Frontal cortex (tissue), 3 donors: ENCODE measurements at regions not wholly inside any gene's neighbourhood (a gene's known extent, or its start where the extent isn't known, plus 50 kb on each side); places are given as distances from the start of the nearest gene placed in this dataset.

Experiments used
- DNase-seq, 2 donors: peaks; one replicate each; pipeline ENCODE4 v3.0.0; 2012; ENCODE audit warnings: low spot score in 2 of 2
- FAIRE-seq: peaks from 2 replicates; lab custom pipeline; 2012; peaks lifted over from hg19 to GRCh38; lab: Jason Lieb, UNC
- donor health status: control.
- donor health status: control.
- donor health status: control.

DNA sequence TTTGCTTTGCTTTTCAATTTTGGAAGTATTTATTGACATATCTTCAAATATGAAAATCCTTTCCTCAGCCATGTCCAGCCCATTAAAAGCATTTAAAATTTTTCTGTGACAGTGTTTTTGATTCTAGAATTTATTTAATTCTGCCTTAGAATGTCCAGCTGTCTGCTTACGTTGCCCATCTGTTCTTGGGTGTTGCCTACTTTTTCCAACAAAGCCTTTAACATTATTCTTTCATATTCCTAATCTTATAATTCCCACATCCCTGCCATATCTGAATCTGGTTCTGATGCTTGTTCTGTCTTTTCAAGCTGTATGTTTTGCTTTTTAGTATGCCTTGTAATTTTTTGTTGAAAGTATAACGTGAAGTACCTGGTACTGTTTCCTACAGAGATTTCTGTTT is 204.7 kb upstream of the VSTM2A start:
- FAIRE-seq = no peak

DNA sequence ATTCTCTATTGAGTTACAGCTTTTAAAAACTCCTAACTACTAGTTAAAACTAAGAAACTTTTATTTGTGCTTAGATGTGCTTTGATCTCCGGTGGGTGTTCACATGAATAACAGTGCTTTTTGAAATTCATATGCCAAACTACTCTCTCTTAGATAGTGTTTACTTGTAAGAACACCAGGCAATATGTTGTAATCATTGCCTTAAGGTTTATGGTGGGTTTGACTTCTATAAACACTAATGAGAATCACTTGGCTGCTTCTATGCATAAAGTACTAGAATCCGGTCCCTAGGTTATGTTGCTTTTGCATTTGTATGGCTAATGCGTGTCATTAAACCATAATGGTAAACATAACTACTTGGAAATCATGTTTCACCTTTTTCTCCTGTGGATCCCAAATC is 203.9 kb upstream of the VSTM2A start:
- no peak for DNase-seq
- FAIRE-seq = no peak

More for the DNA sequence above, 204.7 kb upstream of the VSTM2A start:
- DNase-seq = no peak

DNA sequence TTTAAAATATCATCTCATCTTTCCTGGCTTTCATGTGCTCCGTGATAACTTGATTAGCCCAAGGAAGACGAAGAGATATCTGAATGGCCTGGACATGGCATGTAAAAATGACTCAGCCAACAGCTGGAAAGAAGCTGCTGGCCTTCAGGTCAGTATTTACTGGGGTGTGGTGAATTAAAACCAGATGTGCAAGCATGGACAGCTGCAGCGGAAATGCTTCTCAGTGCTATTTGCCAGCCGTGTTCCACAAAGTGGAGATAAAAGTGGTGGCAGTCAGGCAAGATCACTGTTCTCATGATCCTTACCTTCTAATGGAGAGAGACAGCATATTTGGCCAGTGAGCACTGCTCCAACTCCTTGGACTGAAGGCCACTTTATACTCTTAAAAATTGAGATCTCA is 203.1 kb upstream of the VSTM2A start:
- no peak for FAIRE-seq
- no peak for DNase-seq

DNA sequence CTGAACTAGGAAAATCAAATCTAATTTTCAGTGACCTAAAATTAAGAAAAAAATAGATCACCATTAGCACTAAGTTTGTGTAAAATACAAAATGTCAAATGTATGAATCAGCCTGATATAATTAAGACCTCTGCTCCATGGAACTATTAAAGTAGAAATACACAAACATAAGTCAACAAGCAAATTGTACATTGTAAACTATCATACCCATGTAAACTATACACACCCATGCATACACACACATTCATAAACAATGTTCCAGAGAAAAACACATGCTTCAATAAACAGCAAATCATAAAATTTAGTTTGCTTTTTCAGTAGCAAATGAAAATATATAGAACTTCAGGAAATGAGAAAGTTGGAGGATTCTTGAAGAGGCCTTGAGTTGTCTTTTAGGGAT is 199.7 kb upstream of the VSTM2A start:
- FAIRE-seq = no peak

DNA sequence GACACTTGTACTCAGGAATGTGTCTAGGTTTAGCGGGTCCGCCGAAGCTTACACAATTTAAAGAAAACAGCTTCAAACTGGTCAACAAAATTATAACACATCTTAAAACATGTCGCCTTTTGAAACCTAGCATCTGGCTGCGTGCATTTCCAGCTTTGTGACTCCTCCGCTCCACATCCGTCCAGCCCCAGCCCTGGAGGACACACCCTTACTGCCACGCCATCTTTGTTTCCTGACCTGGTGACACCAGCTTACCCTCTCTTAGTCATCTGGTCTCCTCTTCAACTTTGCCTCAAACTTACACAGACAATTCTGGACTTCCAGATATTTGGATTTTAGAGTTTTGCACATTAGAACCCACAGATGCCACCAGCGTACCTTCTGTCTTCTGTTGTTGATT is 198.7 kb upstream of the VSTM2A start:
- DNase-seq = no peak
- no peak for FAIRE-seq

More for the DNA sequence above, 199.7 kb upstream of the VSTM2A start:
- no peak for DNase-seq

DNA sequence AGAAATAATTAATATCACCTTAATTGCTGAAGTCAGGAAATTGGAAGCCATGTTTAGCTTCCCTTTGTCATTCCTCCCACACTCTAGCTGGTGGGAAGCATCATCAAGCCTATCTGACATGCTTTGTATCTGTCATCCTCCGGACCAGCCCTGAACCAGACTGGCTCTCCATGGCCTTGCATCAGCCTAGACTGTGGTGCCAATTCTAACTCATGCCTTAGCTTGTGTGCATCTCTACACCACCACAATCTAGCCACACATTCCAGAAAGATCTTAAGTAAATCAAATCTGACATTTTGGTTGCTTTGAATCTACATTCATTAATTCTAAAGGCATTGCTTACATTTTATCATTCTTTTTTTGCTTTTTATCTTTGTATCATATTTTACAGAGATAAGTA is 196.4 kb upstream of the VSTM2A start:
- FAIRE-seq = no peak

DNA sequence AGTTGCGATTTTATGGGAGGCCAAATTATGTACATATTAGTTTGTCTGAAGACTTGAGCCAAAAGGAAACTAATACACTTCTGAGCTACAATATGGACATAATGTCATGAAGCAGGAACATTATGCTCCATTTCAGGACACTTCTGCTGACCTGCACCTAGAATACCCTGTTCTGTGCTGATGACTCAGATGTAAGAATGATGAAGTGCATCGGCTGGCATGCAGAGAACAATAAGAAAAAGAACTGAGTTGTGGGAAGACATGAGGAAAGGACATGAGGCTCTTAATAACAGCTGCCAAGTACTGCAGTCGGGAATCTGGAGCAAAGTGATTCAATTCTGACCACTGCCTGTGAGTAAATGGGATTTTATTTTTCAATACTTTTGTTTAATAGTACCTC is 192.9 kb upstream of the VSTM2A start:
- FAIRE-seq (no peak), DNase-seq (no peak)

More for the DNA sequence above, 196.4 kb upstream of the VSTM2A start:
- no peak for DNase-seq

DNA sequence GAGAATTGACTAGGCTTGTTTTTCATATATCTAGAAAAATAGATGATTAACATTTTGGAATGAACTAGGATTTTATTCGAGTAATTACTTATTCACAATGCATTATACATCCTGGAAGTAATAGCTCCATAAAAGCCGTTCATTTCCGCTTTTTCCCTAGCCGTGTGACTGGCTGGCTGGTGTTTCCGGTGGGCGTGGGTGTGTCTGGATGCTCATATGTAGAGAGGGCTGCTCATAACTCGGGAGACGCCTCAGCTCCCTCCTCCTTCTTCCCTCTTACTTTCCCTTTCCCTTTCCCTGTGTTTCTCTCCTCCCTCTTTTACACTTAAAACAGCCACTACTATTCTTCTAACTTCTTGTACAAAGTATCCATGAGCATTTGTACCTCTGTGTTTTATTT is 187.7 kb upstream of the VSTM2A start:
- DNase-seq = no peak
- FAIRE-seq = no peak

DNA sequence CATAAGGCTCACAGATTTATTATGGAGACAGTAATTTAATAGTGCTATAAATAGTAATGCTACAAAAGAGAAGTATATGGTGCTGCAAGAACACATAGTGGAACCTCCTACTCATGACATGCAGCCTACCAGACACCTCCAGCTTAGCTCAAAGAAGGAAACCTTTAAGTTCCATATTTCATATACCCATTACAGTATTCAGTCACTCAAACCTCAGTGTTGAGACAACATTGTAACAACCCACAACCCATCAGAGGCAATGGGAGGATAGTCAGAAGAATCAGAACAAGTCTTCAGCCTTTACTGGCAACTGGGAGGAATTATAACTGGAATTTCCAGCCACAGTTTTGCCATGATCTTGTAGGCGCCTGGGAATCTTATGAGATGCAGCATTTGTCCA is 186.3 kb upstream of the VSTM2A start:
- no peak for FAIRE-seq
- DNase-seq = no peak

DNA sequence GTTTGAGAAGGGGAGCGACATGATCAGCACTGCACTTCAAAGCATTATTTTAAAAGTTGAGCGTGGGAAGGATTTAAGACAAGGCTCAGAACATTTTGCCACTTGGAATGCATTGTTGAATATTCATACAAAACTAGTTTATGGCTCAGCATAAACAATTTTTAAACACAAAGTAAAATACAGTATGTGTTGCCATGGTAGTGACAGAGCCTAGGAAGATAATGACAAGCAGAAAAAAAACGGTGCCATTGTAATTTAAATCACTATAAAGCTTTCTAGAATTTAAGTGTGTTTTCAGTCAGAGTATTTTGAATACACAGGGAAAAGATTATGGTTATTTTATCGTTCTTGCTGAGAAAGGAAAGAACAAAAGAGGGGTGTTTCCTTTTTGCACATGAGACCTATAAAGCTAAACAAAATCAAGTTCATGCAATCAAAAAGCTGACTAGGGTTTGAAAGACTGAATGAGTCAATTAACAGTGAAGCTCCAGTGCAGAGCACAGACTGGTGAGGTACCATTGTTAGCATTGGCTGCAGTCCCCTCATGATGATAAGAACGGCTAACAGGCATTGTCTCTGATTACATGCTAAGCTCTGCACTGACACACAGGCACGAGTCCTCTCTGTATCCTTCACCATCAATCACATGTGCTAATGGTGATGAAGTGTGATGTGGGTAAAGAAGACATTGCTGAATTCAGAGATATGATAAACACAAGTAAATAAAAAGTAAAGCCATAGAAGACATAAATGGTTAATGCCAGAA is 181.9 kb upstream of the VSTM2A start:
- no peak for FAIRE-seq
- no peak for DNase-seq

DNA sequence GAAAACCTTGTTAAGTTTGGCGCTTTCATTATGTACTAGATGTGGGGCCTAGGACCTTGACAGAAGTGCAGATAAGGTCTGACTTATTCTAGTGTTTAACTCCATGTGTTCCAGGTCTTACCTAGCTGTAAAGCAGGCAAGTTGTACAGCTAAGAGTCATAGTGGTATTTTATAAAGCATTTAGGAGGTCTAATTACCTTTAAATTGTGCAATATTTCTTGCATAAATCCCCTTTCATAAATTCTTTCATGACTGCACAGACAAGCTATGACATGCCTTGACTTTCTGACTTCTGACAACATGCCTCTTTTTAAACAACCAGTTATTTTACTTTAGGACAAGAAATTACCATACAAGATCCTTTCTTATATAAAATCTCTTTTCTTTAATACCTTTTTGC is 151.6 kb upstream of the VSTM2A start:
- no peak for FAIRE-seq
- DNase-seq = no peak

DNA sequence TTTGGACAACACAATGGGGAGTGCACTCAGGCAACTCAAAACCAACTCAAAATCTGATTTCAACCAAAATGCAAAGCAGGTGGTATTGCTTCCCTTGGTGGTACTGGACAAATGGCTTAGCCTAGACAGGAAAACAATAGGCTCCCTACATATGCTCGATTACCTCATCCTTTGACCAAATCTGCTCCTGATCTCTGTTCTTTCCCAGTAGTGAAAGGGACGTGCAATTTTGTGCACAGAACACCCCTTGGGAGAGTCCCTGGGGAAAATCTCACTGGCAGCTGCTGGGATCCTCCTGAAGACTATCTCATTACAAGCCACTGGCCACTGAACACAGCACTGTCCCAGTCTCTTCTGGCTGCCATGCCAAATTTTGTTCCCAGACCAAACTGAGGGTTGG is 149.2 kb upstream of the VSTM2A start:
- no peak for FAIRE-seq
- DNase-seq = no peak

DNA sequence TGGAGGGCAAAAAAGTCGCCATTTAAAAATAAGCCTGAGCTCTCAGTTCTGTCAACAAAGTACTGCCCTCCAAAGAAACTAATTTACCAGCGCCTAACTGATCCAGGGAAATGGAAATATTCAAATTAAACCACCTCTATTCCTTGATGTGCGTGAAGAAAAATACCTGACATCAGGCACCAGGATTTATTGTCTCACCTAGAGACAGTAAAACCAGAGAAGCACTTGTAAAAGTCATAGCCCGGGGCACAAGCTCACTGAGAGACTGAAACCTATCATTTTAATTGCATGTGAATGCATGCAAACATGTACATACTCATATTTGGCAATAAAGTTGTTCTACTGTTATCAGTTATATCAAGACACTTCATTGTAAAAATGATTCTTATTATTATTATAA is 147.3 kb upstream of the VSTM2A start:
- DNase-seq (no peak), FAIRE-seq (no peak)

DNA sequence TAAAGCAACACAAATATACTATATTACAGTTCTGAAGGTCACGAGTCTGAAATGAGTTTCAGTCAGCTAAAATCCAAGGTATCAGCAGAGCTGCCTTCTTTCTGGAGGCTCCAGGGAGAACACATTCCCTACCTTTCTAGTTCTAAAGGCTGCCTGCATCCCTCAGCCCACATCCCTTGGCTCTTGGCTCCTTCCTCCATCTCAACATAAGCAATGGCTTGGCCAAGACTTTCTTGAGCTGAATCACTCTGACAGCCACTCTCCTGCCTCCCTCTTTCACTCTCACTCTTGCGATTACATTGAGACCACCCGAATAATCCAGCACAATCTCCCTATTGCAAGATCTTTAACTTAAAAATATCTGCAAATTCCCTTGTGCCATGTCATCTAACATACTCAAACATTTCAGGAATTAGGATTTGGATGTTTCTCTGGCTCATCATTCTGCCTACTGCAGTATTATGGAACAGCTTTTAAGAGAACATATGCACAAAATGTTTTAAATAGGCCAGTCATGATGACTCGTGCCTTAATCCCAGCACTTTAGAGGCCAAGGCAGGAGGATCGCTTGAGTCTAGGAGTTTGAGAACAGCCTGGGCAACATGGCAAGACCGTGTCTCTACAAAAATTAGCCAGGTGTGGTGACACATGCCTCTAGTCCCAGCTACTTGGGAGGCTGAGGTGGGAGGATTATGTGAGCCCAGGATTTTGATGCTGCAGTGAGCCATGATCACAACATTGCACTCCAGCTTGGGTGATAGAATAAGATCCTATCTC is 144.2 kb upstream of the VSTM2A start:
- no peak for FAIRE-seq
- DNase-seq = no peak

DNA sequence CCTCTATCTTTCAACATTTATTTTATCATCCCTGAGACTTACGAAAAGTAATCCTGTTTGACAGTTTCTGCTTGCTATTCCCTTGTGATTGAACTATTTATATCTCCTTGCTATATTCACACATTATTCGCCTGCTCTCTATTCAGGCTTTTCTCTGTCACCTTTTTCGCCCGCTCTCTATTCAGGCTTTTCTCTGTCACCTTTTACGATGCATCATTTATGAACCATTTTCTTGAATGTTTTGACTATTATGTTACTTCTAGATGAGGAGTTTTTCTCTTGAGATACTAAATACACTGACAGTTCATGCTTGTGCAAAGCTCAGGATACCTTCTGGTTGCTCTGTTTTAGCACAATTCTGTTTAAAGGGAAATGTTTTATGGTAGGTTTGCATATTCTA is 143.3 kb upstream of the VSTM2A start:
- no peak for FAIRE-seq
- no peak for DNase-seq

DNA sequence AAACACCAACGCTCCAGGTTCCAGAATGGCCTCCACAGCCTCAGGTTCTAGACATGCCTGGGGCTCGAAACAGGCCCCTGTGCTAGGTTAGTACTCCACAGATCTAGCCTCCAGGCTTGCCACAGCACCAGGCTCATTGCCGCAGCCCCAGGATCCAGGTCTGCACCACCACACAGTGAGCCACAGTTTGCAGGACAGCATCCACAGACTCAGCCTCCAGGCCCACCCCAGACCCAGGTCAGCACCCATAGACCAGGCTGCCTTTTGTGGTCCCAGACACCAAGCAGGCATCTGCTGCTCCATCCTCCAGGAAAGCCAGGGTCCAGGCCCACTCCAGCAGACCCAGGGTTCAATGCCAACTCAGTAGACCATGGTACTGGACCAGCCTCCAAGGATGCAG is 132.3 kb upstream of the VSTM2A start:
- DNase-seq = no peak
- no peak for FAIRE-seq

DNA sequence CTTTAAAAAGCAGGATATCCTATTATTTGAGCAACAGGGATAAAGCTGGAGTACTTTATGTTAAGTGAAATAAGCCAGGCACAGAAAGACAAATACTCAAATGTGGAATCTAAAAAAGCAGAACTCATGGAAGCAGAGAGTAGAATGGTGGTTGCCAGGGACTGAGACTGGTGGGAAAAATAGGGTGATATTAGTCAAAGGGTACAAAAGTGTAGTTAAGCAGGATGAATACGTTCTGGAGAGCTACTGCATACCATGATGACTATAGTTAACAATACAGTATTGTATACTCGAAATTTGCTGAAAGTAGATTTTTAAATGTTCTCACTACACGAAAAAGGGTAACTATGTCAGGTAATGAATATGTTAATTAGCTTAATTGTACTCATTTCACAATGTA is 125.5 kb upstream of the VSTM2A start:
- no peak for DNase-seq
- FAIRE-seq = no peak

DNA sequence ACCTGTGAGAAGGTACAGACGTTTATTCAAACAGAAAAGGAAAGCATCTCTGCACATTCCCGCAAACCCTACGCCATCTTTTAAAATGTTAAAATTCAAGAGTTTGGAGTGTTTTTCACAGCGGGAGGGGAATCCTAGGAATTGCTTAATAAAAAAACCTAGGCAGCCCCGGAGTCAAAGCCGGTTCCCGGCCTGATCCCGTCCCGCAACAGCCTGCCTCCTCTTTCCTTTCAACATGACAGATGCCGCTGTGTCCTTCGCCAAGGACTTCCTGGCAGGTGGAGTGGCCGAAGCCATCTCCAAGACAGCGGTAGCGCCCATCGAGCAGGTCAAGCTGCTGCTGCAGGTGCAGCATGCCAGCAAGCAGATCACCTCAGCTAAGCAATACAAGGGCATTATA is 123.0 kb upstream of the VSTM2A start:
- FAIRE-seq (no peak), DNase-seq (no peak)

DNA sequence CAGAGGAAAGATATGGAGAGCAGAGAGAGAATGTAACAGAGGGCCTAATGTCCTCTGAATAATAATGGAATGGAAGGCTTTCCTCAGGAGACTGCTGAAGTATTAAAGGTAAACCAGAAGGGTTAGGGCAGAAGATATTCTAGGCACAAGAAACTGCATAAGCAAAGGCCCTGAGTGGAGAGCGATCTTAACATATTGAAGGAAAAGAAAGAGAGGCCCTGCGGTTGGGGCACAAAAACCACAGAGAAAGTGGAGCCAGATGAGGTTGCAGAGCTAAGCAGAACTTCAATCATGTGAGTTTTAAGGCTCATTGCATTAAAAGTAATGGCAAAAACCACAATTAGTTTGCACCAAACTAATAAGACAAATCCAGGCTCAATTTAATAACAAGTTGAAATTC is 115.8 kb upstream of the VSTM2A start:
- FAIRE-seq (no peak), DNase-seq (no peak)

DNA sequence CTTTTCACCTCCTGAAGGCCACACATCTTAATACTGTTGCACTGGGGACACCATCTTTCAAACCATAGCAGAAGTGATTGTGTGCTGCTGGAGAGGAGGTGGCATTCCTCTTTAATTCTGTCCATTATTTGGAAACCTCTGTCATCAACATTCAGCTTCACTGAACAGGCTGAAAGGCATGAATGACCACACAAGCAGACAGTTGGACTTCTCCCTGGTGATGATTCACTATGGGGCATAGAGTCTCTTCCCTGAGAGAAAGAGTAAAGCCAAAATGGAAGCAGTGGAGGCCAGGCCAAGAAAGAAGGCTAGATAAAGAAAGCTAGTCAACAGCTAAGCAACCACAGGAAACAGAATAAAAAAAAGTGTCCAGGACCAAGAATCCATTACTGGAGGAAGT is 113.1 kb upstream of the VSTM2A start:
- no peak for DNase-seq
- FAIRE-seq = no peak

DNA sequence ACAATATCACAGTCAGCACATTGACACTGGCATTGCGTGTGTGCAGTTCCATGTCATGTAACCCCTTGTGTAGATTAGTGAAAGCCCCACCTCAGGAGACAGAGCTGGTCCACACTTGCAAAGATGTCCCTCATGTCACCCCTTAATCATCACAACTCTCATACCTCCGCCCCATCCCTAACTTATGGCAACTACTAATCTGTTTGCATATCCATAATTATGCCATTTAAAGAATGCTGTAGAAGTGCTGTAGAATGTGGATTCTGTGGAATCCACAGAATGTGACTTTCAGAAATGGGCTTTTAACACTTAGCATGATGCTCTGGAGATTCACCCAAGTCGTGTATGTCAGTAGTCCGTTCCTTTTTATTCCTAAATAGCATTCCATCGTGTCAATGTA is 102.8 kb upstream of the VSTM2A start:
- DNase-seq = no peak
- no peak for FAIRE-seq
